HG02840 (cell line): ENCODE measurements at regions not wholly inside any gene's neighbourhood (a gene's known extent, or its start where the extent isn't known, plus 50 kb on each side); places are given as distances from the start of the nearest gene placed in this dataset.
"Not testable (repeated sequence)": the region's sequence is repeated elsewhere in the genome, so short reads cannot be mapped to it uniquely, and the experiment has no call there.

Source experiments
- ATAC-seq: cut with Tn5 transposase; IDR thresholded peaks from one replicate; pipeline ENCODE4 v1.9.1; 2021; ENCODE audit warnings: mild to moderate bottlenecking, moderate library complexity, moderate number of reproducible peaks; ENCODE audit not compliant: unreplicated experiment, low FRiP score

- ATAC-seq, result no peak
Observed at GRCh38 chr2:12617366-12617765, 99.4 kb upstream of the TRIB2 start.

- no peak for ATAC-seq
Observed at GRCh38 chr2:12617853-12618252, 98.9 kb upstream of the TRIB2 start.

GRCh38 chr2:12618576-12618975 lies 98.2 kb upstream of the TRIB2 start:
- no peak for ATAC-seq

DNA sequence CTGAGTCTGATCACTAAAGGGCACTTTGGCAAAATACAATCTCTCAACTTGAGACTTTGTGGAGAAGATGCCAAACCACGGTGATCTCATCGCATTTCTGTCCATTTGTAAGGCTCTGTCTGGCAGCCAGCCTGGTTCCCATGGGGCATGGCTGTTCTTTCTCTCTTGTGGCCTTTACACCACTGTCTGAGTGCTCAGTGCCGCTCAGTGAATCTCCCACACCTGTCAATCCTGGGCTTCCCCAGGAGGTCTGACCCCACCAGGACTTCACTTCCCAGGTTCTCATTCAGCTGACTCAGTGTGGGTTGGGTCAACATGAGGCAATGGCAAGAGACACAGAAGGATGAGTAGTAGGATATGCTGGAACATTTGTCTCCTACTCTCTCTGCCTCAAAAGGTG lies 96.8 kb upstream of the TRIB2 start:
- ATAC-seq, result no peak

- no peak for ATAC-seq
Observed at GRCh38 chr2:12620759-12621158, 96.0 kb upstream of the TRIB2 start.

GRCh38 chr2:12623051-12623450 lies 93.7 kb upstream of the TRIB2 start:
- no peak for ATAC-seq

GRCh38 chr2:12624384-12624783 lies 92.4 kb upstream of the TRIB2 start:
- ATAC-seq, result no peak

GRCh38 chr2:12624905-12625598 lies 91.7 kb upstream of the TRIB2 start:
- ATAC-seq, result no peak

- not testable (repeated sequence) for ATAC-seq
Observed at GRCh38 chr2:12628541-12628940, 88.2 kb upstream of the TRIB2 start.

- ATAC-seq, result no peak
Observed at GRCh38 chr2:12636837-12637581, 79.7 kb upstream of the TRIB2 start.

DNA sequence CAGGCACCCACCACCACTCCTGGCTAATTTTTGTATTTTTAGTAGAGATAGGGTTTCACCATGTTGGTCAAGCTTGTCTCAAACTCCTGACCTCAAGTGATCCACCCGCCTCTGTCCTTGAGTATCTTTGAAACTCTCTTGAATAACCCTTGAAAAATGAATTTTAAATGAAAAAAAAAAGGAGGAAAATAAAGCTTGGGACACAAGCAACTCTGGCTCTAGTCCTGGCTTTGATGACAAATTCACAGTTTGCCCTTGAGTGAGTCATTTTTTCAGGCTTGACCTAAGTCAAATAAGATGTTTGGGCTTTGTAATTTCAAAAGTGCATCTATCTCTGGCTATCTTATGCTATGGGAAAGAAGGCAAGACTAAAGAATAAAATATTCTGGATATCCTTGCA lies 79.0 kb upstream of the TRIB2 start:
- ATAC-seq, result no peak

DNA sequence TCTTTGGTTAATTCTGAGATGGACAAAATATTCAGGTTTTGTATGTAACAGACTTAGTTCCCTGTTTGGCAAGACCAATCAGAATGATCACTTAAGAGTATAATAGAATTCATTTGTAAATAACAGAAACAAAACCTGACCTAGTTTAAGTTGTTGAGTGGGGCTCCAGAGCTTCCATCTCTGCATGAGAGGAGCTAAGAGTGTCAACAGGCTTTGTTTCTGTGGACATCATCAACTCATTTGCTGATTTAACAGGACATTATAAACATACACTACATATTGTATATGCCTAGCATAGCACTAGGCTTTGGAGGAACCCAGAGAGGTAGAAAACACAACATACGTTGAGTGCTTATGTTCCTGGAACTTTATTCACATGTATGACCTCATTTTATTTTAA lies 75.3 kb upstream of the TRIB2 start:
- ATAC-seq, result no peak

DNA sequence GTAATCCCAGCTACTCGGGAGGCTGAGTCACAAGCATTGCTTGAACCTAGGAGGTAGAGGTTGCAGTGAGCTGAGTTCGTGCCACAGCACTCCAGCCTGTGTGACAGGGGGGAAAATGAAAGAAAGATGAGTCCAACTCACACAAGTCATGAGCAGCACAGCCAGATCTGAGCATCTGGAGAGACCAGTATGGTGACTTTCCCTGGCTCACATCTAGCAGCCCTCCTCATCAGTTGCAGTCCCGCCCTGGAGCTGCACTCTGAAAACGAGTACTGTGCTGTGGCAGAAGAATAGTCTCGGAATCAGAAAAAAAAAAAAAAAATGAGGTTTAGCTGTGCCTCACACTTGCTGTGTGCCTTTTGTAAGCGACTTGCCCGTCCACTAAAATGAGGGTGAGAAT lies 74.4 kb upstream of the TRIB2 start:
- no peak for ATAC-seq

- ATAC-seq, result no peak
Observed at GRCh38 chr2:12642859-12643258, 73.9 kb upstream of the TRIB2 start.

DNA sequence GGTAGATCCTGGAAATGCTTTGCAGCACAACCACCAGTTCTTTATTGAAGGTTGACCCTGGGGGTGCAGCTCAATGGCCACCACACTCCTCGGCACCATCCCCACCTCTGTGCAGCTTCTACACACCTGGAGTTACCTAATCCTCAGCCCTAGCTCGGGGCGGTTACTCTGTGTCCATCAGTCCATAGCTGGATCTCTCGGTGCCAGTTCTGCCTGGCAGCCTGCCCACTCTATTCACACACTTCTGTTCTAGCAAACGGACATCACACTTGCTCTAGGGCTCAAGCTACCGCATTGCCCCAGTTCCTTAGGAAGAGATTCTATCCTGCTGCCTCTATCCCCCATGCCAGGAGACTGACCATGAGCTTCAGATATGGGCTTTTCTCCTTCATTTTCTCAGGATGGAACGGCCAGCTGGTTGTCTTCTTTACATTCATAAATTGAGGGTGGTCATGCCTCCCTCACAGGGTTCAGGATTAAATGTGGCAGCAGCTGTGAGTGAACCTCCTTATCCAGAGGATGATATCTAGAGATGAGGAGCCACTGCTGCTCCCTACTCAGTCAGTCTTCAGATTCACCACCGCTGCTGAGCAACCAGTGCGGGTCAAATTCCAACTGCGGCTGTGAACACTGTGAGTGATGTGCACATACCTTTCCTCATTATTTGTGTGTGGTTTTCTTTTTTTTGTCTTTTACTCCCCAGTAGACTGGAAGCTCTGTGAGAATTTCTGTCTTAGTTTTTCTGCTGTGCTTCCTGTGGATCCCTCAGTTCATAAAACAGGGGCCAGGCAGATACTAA lies 66.9 kb upstream of the TRIB2 start:
- no peak for ATAC-seq

- no peak for ATAC-seq
Observed at GRCh38 chr2:12651641-12652040, 65.1 kb upstream of the TRIB2 start.

DNA sequence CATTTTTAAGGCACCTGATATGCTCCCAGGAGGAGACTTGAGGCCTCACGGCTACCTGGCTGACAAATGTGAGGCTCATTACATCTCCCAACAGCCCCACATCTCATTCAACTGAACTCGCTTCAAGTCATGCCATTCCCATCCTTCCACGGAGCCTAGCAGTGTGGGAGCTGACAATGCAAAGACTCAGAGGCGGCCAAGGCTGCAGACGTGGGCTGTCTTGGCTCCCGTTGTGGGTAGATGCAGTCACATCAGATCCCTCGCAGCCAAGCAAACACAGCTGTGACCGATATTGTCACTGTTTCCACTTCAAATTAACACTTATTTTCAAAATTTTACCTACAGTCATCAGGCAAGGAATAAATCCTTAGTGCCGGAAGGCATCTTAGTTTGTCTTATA lies 64.0 kb upstream of the TRIB2 start:
- ATAC-seq, result no peak

DNA sequence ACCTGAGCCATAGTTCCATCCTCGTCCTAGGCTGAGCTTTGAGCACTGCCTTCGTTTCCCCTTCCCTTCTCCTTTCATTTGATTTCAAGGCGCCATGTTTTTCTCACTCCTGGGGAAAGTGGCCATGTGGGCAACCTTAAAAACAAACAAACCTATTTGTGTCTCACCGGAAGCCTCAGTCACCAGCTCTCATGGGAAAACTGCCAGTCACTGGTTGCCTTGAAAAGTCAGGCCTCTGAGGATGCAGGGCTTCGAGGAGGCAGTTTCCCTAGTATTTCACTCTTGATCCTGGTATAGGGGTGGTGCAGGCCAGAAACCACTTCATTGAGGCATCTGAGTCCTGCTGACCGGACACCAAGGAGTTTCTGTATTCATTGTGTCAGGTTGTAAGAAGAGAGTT lies 59.2 kb upstream of the TRIB2 start:
- ATAC-seq, result no peak

- no peak for ATAC-seq
Observed at GRCh38 chr2:12658310-12658945, 58.3 kb upstream of the TRIB2 start.

- no peak for ATAC-seq
Observed at GRCh38 chr2:12661489-12661888, 55.2 kb upstream of the TRIB2 start.
